ENCODE measurements at regions not wholly inside any gene's neighbourhood (a gene's known extent, or its start where the extent isn't known, plus 50 kb on each side); places are given as distances from the start of the nearest gene placed in this dataset.

- Histone ChIP-seq H2AK5ac (ENCODE audit: insufficient read length, low read length) (no peak overlapping the region), H3K79me1 (ENCODE audit: insufficient read depth, low read depth, low read length, poor library complexity, severe bottlenecking) (no peaks in the 10 kb centered on the region), H2BK120ac (ENCODE audit: low read depth, low read length, poor library complexity, severe bottlenecking) (no peak overlapping the region), H2AFZ (ENCODE audit: low read length) (no peak overlapping the region), H2BK5ac (ENCODE audit: insufficient read length, low read length) (no peak overlapping the region), H2BK20ac (ENCODE audit: low read depth, low read length, poor library complexity, severe bottlenecking) (no peak overlapping the region), H2BK12ac (ENCODE audit: insufficient read length, low read depth, low read length) (no peak overlapping the region), H3K14ac (ENCODE audit: insufficient read depth, low read length) (no peak overlapping the region), H3K27me3 (ENCODE audit: insufficient read depth, low read length) (no peaks in the 10 kb centered on the region), H3K23me2 (ENCODE audit: insufficient read length, low read depth, low read length, poor library complexity, severe bottlenecking) (no peaks in the 10 kb centered on the region), H2BK15ac (ENCODE audit: low read depth, low read length) (no peak overlapping the region), H3K4ac (ENCODE audit: low read depth, low read length) (no peak overlapping the region), H3T11ph (ENCODE audit: low read length) (no peak overlapping the region), H4K5ac (ENCODE audit: insufficient read length, low read depth, low read length) (no peak overlapping the region), H4K91ac (ENCODE audit: insufficient read length, low read depth, low read length) (no peak overlapping the region), H4K8ac (replicated peaks; ENCODE audit: insufficient read length, low read depth, low read length) (peak overlapping the region; percentile 35), H4K20me1 (ENCODE audit: control insufficient read depth, insufficient read depth, insufficient read length) (no peaks in the 10 kb centered on the region), H3K4me2 (ENCODE audit: insufficient read depth, insufficient read length, low read length) (no peak overlapping the region), H3K4me1 (ENCODE audit: insufficient read depth, low read length) (no peaks in the 10 kb centered on the region), H3K23ac (ENCODE audit: insufficient read length, low read depth, low read length) (no peak overlapping the region), H3K79me2 (ENCODE audit: insufficient read depth, low read length) (no peaks in the 10 kb centered on the region), H3K56ac (ENCODE audit: insufficient read length, low read depth, low read length) (no peak overlapping the region), H3K27ac (ENCODE audit: insufficient read length, low read depth, low read length) (no peak overlapping the region), H3K9ac (ENCODE audit: extremely low read depth, insufficient read length, low read length) (no peak overlapping the region), H3K18ac (ENCODE audit: insufficient read length, low read depth, low read length) (no peak overlapping the region), H3K9me3 (ENCODE audit: control insufficient read depth, low read depth, low read length) (no peaks in the 10 kb centered on the region)
- H3K27ac Mint-ChIP-seq = no peak overlapping the region
- no peaks in the 10 kb centered on the region; a peak in 1 of 5 replicates for H3K9me3 Mint-ChIP-seq
- no peak for TF ChIP-seq CTCF (conservative IDR thresholded peaks at IDR 0.05)
- WGBS (ENCODE audit: extremely low coverage, insufficient read length, low lambda C conversion rate) = no CpG with 5 or more reads among the region's 7 CpGs
- no peak for DNase-seq
- H3K4me1 Mint-ChIP-seq = peaks cover 8% of the 10 kb centered on the region in 2 experiments
- H3K27me3 Mint-ChIP-seq (ENCODE audit: low read depth) = peaks cover 14% of the 10 kb centered on the region
- H3K36me3 Mint-ChIP-seq (ENCODE audit: insufficient read depth in 1 of 3, low read depth in 3 of 3) = no peaks in the 10 kb centered on the region; a peak in 1 of 7 replicates
- H3K4me3 Mint-ChIP-seq = no peak overlapping the region
Measured at GRCh38 chr7:36035186-36035585, 117.9 kb upstream of the EEPD1 start.
